ENCODE measurements at regions not wholly inside any gene's neighbourhood (a gene's known extent, or its start where the extent isn't known, plus 50 kb on each side); places are given as distances from the start of the nearest gene placed in this dataset.

GRCh38 chr2:240203031-240203787, 62.8 kb upstream of the OTOS start:
- TF ChIP-seq CTCF (IDR thresholded peaks at IDR 0.05; ENCODE audit: low read depth, low read length): no peak
- no peak for TF ChIP-seq POLR2A (IDR thresholded peaks at IDR 0.05; ENCODE audit: extremely low read depth, insufficient read length)
- TF ChIP-seq MAX (IDR thresholded peaks at IDR 0.05; ENCODE audit: low read depth, low read length): no peak
- no peak for TF ChIP-seq MYC (IDR thresholded peaks at IDR 0.05; ENCODE audit: low read depth, low read length)

Data from NB4 (cell line).